Adipocyte (in vitro differentiated cells): ENCODE measurements at regions not wholly inside any gene's neighbourhood (a gene's known extent, or its start where the extent isn't known, plus 50 kb on each side); places are given as distances from the start of the nearest gene placed in this dataset.

Source experiments
- DNase-seq: peaks from one replicate; pipeline ENCODE4 v3.0.0-alpha.2; 2015; ENCODE audit warnings: low read depth
- H3K27me3 ChIP-seq: replicated peaks from 2 replicates; pipeline ENCODE4 v1.7.0; 2013; ENCODE audit warnings: mild to moderate bottlenecking, low read length, moderate library complexity; ENCODE audit not compliant: control insufficient read depth, insufficient read depth
- H3K36me3 ChIP-seq: 2 replicates; pipeline ENCODE4 v1.7.0; 2013; ENCODE audit warnings: low read length, mild to moderate bottlenecking, moderate library complexity; ENCODE audit not compliant: control insufficient read depth, insufficient read depth, severe bottlenecking
- H3K4me1 ChIP-seq: 2 replicates; pipeline ENCODE4 v1.7.0; 2013; ENCODE audit warnings: mild to moderate bottlenecking, low read length, moderate library complexity; ENCODE audit not compliant: control insufficient read depth, insufficient read depth
- H3K4me3 ChIP-seq: 2 replicates; pipeline ENCODE4 v1.7.0; 2013; ENCODE audit warnings: mild to moderate bottlenecking, low read length, moderate library complexity
- H3K9ac ChIP-seq: 2 replicates; pipeline ENCODE4 v1.7.0; 2013; ENCODE audit warnings: mild to moderate bottlenecking, low read length, moderate library complexity
- H3K9me3 ChIP-seq: 2 replicates; pipeline ENCODE4 v1.7.0; 2013; ENCODE audit warnings: mild to moderate bottlenecking, low read length, moderate library complexity; ENCODE audit not compliant: control insufficient read depth

DNA sequence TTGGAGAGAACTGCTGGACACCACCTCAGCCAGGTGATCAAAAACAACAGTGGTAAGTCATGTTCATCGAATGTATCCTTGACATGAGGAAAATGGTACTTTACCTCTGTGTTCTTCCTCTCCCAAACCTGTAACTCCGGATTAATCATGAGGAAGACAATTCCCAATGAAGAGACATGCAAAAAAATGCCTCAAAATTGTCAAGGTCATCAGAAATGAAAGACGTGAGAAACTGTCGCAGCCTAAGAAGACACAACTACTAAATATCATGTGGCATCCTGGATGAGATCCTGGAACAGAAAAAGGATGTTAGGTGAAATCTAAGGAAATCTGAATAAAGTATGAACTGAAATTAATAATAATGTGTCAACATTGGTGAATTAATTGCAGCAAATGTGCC, 178.4 kb downstream of the LACC1 start:
- no peak for DNase-seq
- Histone ChIP-seq H3K4me3 (no peak overlapping the region), H3K9ac (no peak overlapping the region), H3K9me3 (no peaks in the 10 kb centered on the region), H3K4me1 (peaks cover 4% of the 10 kb centered on the region), H3K27me3 (no peaks in the 10 kb centered on the region), H3K36me3 (no peaks in the 10 kb centered on the region)

- no peaks in the 10 kb centered on the region for H3K4me1 ChIP-seq
- H3K36me3 ChIP-seq: no peaks in the 10 kb centered on the region
- peaks cover 2% of the 10 kb centered on the region for H3K27me3 ChIP-seq
- no peak for DNase-seq
- H3K4me3 ChIP-seq: no peak overlapping the region
- no peak overlapping the region for H3K9ac ChIP-seq
- H3K9me3 ChIP-seq: no peaks in the 10 kb centered on the region
These were observed 179.0 kb downstream of the LACC1 start for GRCh38 chr13:44058624-44059215.

DNA sequence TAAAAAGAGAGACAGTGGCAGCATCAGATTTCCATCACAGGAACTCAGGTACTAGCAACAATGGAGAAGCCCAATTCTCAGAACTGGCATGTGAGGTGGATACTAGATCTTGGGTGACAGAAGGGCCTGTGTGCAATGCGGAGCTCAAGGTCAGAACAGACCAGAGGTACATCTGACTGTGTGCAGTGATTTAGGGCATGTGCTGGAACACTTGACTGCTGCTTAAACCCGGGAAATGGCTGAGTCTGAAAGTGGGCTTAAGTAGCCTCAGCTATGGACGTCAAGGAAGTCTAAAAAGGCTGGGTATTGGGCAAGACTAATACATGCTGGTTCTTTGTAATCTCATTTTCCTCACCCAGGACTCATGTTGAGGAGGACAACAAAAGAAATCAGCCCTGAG, 182.2 kb downstream of the LACC1 start:
- Histone ChIP-seq H3K4me3 (no peak overlapping the region), H3K36me3 (no peaks in the 10 kb centered on the region), H3K27me3 (peaks cover 14% of the 10 kb centered on the region), H3K9ac (no peak overlapping the region), H3K9me3 (no peaks in the 10 kb centered on the region), H3K4me1 (no peaks in the 10 kb centered on the region)
- no peak for DNase-seq

DNA sequence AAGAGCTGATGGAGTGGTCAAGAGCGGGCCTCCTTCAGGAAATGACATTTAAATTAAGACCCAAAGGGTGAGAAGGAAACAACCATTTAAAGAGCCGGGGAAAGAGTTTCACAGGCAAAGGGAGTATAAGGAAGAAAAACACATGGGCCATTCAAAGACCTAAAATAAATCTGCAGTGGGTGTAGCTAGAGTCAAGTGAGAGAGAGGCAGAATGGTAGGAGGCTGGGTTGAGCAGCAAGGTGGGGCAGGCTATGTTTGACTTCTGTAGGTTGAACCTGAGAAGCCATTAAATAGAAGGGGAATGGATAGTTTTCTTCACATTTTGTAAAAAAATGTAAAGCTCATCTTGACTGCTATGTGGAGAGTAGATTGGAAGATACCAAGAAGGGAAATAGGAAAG, 183.8 kb downstream of the LACC1 start:
- Histone ChIP-seq H3K9me3 (no peaks in the 10 kb centered on the region), H3K4me1 (no peaks in the 10 kb centered on the region), H3K27me3 (peaks cover 14% of the 10 kb centered on the region), H3K4me3 (no peak overlapping the region), H3K36me3 (no peaks in the 10 kb centered on the region), H3K9ac (no peak overlapping the region)
- DNase-seq: no peak

- no peaks in the 10 kb centered on the region for H3K36me3 ChIP-seq
- peak; percentile 54 for DNase-seq
- no peak overlapping the region for H3K4me3 ChIP-seq
- H3K9ac ChIP-seq: no peak overlapping the region
- no peaks in the 10 kb centered on the region for H3K4me1 ChIP-seq
- H3K9me3 ChIP-seq: no peaks in the 10 kb centered on the region
- peaks cover 14% of the 10 kb centered on the region for H3K27me3 ChIP-seq
These were observed 184.2 kb downstream of the LACC1 start for GRCh38 chr13:44063881-44064280.

GRCh38 chr13:44064357-44064756, 184.7 kb downstream of the LACC1 start:
- H3K36me3 ChIP-seq: no peaks in the 10 kb centered on the region
- no peak overlapping the region for H3K4me3 ChIP-seq
- DNase-seq: no peak

GRCh38 chr13:44068169-44068568, 188.5 kb downstream of the LACC1 start:
- Histone ChIP-seq H3K9ac (no peak overlapping the region), H3K4me3 (peak overlapping the region; percentile 18), H3K36me3 (no peaks in the 10 kb centered on the region), H3K4me1 (no peaks in the 10 kb centered on the region), H3K9me3 (peaks cover 13% of the 10 kb centered on the region), H3K27me3 (peaks cover 14% of the 10 kb centered on the region)
- peak; percentile 34 for DNase-seq

More at GRCh38 chr13:44064357-44064756, 184.7 kb downstream of the LACC1 start:
- H3K27me3 ChIP-seq: peaks cover 14% of the 10 kb centered on the region
- H3K4me1 ChIP-seq: no peaks in the 10 kb centered on the region
- no peak overlapping the region for H3K9ac ChIP-seq
- no peaks in the 10 kb centered on the region for H3K9me3 ChIP-seq

DNA sequence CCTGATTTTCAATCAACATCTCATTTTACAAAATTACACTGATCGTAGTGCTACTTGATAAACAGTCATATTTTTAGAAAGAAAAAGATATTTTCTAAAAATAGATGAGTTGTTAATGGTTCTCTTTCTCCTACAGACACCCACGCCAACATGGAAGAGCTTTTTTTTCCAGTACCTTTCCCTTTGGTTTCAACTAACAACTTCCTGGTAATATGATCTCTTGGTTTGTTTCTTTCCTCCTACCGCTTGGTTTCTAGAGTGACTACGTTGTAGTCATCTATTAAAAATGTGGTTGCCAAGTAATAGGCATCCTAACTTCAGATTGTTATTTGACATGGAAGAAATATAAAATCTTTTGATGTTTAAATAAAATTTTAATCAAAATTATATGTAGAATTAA, 189.0 kb downstream of the LACC1 start:
- Histone ChIP-seq H3K9ac (no peak overlapping the region), H3K27me3 (peaks cover 11% of the 10 kb centered on the region), H3K4me3 (peak overlapping the region; percentile 18), H3K9me3 (peaks cover 15% of the 10 kb centered on the region), H3K36me3 (no peaks in the 10 kb centered on the region), H3K4me1 (no peaks in the 10 kb centered on the region)
- DNase-seq: peak; percentile 64

DNA sequence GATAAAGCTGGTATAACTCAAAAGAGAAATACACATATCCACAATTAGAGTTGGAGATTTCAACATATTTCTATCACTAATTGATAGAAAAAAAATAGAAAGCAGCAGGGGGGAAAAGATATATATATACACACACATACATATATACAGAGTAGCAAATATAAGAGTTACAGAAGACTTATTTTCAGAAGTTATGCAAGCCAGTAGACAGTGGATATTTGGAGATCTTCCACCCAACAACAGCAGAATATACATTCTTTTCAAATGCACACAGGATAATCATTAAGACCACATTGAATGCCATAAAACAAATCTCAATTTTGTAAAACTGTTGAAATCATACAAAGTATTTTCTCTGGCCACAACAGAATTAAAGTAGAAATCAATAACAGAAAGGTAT, 192.8 kb downstream of the LACC1 start:
- Histone ChIP-seq H3K27me3 (no peaks in the 10 kb centered on the region), H3K9ac (no peak overlapping the region), H3K9me3 (peaks cover 15% of the 10 kb centered on the region), H3K4me3 (no peak overlapping the region), H3K4me1 (no peaks in the 10 kb centered on the region), H3K36me3 (no peaks in the 10 kb centered on the region)
- no peak for DNase-seq

- Histone ChIP-seq H3K4me3 (no peak overlapping the region), H3K4me1 (no peaks in the 10 kb centered on the region), H3K9ac (no peak overlapping the region), H3K9me3 (peaks cover 20% of the 10 kb centered on the region), H3K36me3 (no peaks in the 10 kb centered on the region), H3K27me3 (no peaks in the 10 kb centered on the region)
- peak; percentile 52 for DNase-seq
These were observed 194.9 kb downstream of the LACC1 start for GRCh38 chr13:44074611-44075010.

DNA sequence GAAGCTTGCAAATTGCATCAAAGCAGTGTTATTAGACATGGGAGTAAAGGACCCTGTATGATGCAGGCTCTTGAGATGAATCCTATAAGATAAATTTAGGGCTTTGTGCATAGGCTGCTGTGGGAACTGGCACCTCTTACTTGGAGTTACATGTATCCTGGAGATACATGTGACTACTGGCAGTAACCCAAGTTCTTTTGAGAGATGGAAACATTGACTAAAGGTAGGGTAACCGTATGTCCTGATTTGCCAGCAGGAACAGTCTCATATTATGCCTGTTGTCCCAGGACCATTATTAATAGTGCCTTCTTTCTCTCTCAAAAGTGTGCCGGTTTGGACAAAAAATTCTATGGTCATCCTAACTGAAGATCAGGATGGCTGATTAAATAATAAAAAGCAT, 195.4 kb downstream of the LACC1 start:
- Histone ChIP-seq H3K4me1 (no peaks in the 10 kb centered on the region), H3K27me3 (no peaks in the 10 kb centered on the region), H3K36me3 (no peaks in the 10 kb centered on the region), H3K9ac (no peak overlapping the region), H3K4me3 (no peak overlapping the region), H3K9me3 (peaks cover 20% of the 10 kb centered on the region)
- no peak for DNase-seq

DNA sequence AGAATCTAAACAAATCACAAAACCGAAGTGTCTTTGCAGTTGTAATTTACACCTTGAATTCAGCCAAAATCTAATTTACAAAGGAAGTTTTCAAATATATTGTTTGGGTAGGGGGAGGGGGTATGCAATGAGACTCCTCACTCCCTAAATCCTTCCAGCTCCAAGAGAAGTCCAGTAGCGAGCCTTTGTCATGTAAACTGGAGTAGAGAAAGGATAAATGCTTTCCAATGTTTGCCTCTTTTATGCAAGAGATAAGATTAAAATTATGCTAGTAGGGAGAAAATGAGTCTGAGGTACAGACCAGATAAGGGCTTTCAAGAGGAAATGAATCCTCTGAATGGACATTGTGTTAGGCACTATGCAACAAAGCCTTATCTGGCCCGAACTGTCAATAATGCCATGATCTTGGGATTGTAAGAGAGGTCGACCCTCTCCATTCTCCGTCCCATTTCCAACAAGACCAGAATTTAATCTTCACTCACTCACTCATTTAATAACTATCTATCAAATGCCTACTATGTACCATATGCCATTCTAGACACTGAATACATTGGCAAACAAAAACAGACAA, 199.2 kb downstream of the LACC1 start:
- Histone ChIP-seq H3K4me1 (no peaks in the 10 kb centered on the region), H3K9me3 (peaks cover 5% of the 10 kb centered on the region), H3K4me3 (no peak overlapping the region), H3K36me3 (no peaks in the 10 kb centered on the region), H3K9ac (no peak overlapping the region), H3K27me3 (no peaks in the 10 kb centered on the region)
- no peak for DNase-seq
